NCI-H345 treated with DMSO at 0.1 percent for 48 hours (cell line): ENCODE measurements at regions not wholly inside any gene's neighbourhood (a gene's known extent, or its start where the extent isn't known, plus 50 kb on each side); places are given as distances from the start of the nearest gene placed in this dataset.
A peak's percentile ranks its signal among the peaks of the same experiment; 100 is the strongest.
"Not testable (repeated sequence)": the region's sequence is repeated elsewhere in the genome, so short reads cannot be mapped to it uniquely, and the experiment has no call there.

Experiments used
- DNase-seq: peaks from one replicate; lab custom pipeline; 2025; ENCODE audit not compliant: unreplicated experiment; lab: John Stamatoyannopoulos, UW

DNA sequence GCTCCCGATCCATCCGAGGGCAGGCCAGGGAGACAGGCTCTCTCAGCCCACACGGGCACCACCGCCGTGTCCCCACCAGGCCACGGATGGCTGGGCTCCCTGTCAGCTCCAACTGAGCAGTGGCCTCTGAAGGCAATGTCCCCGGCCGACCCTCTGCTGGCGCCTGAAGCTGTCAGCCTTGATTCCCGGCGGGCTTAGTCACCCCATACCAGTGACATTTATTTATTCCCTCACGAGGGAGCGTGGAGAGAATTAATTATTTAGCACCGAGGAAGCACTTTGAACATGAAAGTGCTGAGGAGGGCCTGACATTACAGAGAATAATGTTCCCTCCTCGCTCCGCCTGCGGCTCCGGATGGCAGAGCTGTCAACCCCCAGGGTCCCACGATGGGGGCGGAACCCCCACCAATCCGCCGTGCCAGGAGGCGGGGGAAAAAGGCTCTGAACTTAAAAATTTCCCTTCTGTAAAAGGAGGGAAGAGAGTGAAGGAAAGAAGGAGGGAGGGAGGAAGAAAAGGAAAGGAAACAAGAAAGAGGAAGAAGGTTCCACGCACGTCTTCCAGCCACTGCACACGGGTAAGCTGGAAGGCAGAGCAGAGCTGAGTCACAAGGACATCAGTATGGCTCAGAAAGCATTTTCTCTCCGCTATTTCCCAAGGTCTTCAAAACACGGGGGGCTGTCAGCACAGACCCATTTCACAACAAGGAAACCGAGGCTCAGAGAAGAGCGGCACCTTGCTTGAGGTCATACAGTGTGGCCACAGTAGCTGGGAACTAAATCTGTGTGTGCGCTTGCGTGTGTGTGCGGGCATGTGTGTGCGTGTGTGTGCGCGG, 108.7 kb upstream of the NCOR2 start:
- no peak for DNase-seq

DNA sequence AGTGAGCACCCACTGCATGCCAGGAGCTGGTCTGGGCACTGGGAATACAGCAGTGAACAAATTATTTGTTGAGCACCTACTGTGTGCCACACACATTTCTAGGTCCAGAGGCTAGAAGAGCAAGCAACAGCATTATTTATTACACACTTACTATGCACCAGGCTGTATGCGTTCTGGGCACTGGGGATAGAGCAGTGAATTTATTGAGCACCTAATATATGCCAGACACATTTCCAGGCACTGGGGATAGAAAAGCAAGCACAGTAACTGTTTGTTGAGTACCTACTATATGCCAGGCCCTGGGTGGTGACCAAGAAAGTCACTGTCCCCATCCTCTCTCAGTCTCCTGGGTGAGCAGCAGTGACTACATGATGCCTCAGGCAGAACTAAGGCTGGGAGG, 107.5 kb upstream of the NCOR2 start:
- no peak for DNase-seq

DNA sequence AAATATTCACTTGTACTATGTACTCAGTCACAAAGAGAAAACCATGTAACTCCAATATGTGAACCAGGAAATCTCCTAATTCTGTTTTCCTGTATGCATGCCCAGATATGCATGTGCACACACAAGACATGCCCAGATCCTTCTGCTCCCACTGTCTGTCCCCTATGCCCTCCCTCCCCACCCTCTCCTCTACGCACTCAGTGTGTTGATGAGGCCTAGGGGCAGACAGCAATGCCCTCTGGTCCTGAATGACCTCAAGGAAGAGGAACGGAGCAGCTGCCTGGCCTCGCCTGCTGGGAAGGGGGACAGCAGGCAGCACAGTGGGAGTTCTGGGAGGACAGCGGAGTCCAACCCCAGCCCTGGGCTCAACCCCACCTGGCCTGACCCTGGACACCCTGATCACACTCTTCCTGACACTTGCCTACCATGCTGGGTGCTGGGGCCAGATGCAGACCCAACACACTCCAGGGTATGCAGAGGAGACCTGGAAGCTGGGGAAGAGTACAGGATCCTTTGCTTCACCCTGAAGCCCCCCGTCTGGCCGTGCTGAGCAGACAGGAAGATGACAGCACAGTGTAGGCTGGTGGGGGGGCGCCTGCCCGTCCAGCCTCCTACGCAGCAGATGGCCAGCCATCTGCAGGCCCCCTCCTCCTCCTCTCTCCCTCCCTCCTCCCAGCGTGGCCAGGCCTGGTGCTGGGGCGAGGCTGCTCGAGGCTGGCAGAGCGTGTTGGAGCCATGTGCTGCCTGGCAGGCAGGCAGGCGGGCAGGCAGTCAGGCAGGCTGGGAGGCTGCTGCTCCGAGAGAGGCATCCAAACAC, 106.6 kb upstream of the NCOR2 start:
- DNase-seq = no peak

DNA sequence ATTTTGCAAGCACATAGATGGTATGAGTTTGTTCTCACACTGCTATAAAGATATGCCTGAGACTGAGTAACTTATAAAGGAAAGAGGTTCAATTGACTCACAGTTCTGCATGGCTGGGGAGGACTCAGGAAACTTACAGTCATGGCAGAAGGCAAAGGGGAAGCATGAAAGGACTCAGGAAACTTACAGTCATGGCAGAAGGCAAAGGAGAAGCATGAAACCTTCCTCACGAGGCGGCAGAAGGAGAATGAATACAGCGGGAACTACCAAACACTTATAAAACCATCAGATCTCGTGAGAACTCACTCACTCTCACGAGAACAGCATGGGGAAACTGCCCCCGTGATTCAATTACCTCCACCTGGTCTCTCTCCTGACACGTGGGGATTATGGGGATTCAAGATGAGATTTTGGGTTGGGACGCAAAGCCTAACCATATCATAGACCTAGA, 101.9 kb upstream of the NCOR2 start:
- DNase-seq = not testable (repeated sequence)

DNA sequence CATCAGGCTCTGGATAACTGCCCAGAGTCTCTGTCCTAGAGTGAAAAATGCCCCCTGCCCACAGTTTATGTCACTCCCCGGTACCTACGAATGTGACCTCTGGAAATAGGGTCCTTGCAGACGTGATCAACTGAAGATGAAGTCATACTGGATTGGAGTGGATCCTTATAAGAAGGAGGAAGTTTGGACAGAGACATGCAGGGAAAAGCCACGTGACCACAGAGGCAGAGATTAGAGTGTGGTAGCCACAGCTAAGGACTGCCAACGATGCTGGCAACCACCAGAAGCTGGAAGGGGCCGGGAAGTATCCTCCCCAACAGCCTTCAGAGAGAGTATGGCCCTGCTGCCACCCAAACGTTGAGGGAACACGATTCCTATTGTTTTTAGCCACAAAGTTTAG, 101.2 kb upstream of the NCOR2 start:
- no peak for DNase-seq

DNA sequence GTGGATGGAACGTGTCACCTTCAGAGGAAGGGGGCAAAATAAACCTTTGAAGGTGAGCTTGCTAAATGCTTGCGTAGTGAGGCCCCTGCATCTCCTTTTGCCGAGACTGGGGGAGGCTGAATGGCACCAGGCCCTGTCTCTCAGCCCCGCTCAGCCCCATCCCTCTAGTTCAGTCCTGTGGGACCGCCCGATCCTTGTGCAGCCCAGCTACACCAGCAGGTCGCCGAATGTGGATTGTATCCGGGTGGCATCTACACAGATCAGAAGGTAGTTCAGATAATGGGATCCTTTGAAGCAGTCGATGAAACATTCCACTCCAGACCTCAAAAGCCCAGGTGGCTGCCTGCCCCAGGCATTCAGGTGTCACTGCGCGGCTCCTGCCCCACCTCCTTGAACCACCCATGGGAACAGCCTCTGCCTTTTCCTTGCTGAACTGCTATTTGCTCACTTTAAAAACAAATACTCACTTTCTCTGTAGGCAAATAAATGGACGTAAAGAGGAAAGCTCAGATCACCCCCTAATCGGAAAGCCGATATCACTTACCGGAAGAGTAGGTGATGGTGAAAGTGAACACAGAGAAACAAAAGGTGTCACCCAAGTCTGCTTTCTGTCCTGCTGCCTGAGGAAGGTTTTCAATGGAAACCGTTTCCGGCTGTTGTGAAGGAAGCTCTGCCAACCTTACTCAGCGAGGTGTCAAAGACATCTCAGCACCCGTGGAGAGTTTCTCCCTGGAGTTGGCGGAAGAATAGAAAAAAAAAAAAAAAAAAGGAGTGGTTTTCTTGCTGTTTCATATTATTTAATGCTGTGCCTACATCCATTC, 100.3 kb upstream of the NCOR2 start:
- peak; percentile 96 for DNase-seq

DNA sequence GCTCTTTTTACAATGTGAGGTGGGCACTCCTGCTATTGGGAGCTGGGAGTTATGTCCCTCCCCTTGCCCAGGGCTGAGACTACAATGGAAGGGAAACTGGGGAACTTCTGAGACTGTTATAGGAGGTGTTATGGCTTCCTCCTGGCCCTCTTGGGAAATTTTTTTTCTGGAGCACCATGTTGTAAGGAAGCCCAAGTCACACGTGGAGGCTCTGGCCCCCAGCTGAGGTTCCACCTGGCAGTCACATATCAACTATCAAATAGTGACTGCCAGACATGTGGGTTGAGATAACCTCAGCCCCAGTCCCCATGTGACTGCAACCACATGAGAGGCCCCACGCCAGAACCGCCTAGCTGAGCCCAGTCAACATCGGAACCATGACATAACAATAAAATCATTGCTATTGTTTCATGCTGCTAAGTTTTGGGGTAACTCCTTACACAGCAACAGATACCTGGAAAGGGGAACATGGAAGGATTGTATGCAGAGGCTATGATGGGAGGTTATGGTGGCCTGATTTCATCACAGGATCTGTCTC, 99.4 kb upstream of the NCOR2 start:
- DNase-seq = no peak

DNA sequence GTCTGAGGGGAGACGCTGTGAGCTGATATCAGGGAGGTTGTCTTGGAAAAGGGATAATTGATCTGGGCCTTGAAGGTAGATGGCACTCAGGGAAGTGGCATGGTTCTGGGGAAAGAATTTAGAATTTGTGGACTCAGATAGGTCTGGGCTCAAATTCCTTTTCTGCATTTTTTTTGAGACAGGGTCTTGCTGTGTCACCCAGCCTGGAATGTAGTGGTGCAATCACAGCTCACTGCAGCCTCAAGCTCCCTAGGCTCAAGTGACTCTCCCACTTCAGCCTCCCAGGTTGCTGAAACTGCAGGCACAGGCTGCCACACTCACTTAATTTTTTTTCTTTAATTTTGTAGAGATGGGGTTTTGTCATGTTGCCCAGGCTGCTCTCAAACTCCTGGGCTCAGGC, 98.1 kb upstream of the NCOR2 start:
- DNase-seq = no peak

DNA sequence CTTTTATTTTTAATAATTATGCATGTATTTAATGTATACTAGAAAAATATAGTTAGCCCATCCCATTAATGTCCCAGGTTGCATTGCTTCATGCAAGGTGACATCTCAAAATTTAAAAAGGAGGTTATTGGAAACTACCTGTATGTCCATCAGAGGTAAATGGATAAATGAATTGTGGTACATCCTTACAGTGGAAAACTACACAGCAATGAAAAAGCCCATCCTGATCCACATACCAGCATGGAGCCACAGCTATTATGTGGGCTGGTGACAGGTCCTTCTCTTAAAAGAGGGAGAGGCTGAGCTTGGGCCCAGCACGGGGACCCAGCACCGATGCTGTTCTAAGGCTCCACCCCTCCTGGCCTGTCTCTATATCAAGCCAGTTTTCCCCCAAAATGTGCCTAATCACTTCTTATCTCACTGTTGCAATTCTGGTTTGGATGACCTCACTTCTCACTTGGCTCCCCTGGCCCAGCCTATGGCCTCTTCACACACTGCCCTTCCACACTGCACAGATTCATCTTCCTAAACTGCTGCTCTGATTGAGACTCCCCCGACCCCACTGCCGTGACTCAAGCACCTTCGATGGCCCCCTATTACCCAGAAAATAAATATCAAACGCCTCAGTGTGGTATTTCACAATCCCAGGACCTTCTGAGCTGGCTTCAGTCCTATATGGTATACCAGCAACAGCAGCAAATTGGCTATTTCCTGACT, 97.1 kb upstream of the NCOR2 start:
- DNase-seq = no peak

DNA sequence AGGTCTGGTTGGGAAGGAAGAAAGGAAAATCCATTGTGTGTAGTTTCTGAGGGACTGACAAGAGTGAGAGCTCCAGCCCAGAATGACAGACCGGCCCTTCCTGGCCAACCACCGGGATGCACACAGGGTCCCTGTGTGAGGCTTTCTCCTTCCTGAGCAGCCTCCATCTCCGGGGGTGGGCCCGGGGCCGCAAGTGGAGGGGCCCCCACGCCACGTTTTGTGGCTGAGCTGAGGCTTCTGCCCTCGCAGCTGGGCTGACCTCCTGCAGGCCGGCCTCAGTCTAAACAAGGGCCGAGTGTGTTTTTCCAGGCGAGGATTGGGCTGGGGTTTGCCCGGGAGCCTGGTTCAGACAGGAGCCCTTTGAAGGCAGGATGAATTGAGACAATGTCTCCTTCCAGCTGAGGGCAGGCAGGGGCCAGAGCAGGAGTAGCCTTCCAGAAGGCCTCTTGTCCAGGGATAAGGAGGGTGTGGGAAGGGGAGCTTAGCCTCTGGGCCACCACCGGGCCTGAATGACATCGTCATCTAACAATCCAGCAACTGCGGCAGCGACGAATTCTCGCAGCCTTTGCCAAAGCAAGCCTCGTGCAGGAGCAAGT, 96.5 kb upstream of the NCOR2 start:
- no peak for DNase-seq

DNA sequence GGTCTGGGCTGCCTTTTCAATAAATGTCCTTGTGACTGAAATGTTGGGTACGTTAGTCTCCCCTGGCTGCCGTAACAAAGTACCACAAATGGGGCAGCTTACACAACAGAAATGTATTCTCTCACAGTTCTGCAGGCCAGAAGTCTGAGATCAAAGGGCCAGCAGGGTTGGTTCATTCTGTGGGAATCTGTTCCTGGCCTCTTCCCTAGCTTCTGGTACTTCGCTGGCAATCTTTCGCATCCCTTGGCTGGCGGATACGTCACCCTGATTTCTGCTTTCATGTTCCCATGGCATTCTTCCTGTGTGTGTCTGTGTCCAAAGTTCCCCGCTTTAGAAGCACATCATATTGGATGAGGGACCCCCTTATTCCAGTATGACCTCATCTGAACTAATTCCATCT, 95.8 kb upstream of the NCOR2 start:
- no peak for DNase-seq

DNA sequence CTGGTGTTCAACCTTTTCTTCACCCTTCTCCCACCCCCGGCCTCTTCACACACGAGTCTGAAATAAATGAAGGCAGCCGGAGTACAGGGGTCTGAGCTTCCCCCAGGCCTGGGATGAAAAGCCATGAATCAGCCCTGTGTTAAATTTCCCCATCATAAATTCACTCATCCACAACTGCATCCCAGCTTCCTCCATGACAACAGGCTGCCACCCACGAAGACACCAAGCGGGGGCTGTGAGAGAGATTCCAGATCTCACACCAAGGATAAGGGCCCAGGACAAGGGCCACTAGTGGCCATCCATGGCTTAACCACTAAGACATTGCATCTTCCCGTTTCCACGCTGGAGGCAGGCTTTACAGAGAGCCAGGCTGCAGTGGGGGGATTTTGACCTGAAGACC, 93.9 kb upstream of the NCOR2 start:
- DNase-seq = no peak

DNA sequence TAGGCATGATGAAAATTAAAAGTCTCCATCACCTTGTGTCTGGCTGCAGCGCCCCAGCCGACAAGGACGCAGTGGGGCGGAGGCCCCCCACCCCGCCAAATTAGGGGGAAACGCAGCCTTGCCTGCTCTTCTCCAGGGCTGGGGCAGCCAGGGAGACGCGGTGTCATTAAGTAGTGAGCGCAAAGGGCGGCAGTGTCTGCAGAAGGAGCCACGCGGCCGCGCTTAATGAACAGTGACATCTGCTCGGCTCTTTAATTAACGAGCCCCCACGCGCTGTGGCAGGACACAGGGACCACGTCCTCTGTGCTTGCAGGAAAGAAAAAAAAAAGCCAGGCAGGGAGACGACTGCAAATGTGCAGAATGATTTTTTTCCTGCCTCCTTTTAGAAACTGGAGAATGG, 93.4 kb upstream of the NCOR2 start:
- DNase-seq = no peak

DNA sequence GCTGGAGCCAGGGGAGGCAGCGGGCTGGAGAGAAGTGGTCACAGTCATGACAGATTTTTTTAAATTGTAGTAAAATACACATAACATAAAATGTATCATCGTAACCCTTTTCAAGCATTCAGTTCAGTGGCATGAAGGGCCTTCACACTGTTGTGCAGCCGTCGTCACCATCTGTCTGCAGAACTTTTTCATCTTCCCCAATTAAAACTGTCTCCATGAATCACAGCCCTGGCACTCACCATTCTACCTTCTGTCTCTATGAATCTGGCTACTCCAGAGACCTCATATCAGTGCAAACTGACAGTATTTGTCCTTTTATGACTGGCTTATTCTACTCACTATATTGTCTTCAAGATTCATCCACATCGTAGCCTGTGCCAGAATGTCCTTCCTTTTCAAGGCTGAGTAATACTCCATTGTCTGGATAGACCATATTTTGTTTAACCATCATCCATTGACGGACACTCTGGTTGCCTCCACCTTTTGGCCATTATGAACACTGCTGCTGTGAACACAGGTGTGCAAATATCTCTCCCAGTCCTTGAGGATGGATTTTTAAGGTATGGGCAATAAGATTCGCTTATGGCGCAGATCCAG, 91.5 kb upstream of the NCOR2 start:
- no peak for DNase-seq

DNA sequence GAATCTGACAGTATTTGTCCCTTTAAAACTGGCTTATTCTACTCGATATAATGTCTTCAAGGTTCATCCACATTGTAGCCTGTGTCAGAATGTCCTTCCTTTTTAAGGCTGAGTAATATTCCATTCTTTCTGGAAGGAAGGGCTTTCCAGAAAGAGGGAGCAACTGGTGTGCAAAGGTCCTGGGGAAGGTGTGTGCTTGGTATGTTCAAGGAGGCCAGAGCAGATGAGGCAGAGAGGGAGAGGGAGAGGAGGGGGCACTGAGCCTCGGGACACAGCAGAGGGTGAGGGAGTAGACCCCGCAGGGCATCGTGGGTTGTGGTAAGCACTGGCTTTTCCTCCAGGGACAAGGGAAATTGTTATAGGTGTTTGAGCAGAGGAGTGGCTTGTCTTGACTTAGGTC, 90.9 kb upstream of the NCOR2 start:
- no peak for DNase-seq

DNA sequence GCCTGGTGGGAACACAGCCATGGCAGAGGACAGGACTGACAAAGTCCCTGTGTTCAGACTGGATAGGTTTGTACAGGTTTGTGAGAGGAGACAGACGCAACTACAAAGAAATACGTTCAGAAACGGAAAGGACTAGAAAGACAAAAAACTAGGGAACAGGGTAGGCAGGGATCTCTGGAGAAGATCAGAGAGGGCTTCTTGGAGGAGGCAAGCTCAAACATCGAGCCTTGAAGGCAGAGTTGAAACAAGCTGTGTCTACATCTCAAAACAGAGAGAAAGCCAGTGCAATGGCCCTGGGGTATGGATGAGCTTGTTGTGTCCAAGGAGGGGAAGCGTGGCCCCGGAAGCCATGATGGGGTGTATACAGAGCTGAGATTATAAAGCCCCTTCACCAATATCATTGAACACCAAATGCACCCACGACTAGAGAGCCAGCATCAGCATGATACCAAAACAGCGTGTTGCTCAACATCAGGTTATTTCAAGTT, 89.6 kb upstream of the NCOR2 start:
- no peak for DNase-seq

DNA sequence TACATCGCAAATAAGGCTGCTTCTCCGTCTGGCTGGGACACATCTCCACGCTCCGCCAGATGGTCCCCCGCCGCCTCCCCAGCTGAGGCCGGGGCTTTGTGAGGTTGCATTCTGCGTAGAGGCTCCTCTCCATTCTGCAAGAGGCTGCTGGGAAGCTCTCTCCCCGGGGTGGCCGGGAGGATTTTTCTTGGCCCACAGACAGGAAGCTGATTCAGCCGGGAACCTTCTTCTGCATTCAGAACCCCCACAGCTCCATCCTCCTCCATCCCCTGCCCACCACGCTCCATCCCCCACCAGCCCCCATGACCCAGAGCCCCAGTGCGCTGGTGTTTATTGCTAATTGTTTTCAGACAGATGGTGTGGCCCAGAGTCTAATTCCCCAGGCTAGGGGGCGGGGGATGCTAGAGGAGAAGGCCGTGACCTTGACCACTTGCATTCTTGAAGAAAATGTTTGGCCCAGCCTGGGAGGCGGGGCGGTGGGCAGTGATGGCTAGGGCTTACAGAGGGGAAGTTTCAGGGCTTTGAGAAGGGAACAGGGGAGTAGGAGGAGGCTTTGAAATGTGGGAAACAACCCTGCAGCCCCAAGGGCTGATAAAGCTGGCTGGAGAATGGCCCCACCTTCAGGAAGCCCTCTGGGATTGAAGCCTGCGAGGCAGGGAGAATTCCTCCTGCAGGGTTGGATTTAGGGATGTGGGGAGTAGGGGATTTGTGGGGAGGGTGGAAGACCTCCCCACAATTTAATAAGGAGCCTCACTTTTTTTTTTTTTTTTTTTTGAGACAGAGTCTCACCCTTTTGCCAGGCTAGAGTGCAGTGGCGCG, 88.5 kb upstream of the NCOR2 start:
- DNase-seq = peak; percentile 61

DNA sequence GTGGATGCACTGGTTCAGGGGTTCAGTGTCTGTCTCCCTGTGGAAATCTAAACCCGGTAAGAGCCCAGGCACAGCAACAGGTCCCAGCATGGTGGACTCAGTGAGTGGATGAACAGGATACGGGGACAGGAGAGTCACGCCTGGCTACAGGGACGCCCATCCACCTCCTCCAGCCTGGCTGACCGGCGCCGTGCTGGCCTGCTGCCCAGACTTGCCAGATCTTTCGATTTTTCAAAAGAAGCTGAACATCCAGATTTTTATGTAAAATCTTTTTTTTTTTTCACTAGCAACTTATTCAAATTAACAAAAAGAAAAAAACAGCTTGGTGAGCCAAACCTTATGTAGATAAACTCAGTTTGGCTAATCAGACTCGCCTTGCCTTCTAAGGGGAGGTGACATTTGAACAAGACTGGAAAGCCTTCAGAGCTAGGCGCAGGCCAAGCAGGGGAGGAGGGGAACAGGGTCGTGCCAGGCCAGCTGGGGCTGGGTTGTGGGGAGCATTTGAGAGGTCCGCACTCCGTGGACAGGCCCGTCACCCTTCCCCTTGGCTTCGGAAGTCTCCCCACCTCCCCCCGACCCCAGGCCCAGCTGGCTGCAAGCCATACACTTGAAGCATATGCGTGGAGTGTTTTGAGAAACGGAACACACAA, 87.8 kb upstream of the NCOR2 start:
- peak; percentile 49 for DNase-seq
